HepG2 (cell line): ENCODE measurements at regions not wholly inside any gene's neighbourhood (a gene's known extent, or its start where the extent isn't known, plus 50 kb on each side); places are given as distances from the start of the nearest gene placed in this dataset.
A peak's percentile ranks its signal among the peaks of the same experiment; 100 is the strongest.

Source experiments
- ATAC-seq: fragments of 200-7000 bp; cut with Tn5 transposase; 3 replicates; pipeline ENCODE4 v1.9.1; 2020; ENCODE audit warnings: mild to moderate bottlenecking, moderate library complexity
- BruUV-seq: library from RNA; stranded (reverse); fragments of 400-500 nt; replicated peaks from 2 replicates; lab custom pipeline; 2021; lab: Mats Ljungman, UMichigan
- CTCF ChIA-PET: fragments of 300-600 bp; formaldehyde crosslinking; extraction: SDS; loops from one replicate; lab custom pipeline; 2021; ENCODE audit warnings: low total read pairs, inconsistent platforms, low intra/inter-chr PET ratio; lab: Yijun Ruan, JAX
- POLR2A ChIA-PET: fragments of 350-600 bp; sonication (Branson Sonifier 250); formaldehyde crosslinking; loops from one replicate; lab custom pipeline; 2020; ENCODE audit warnings: antibody characterized with exemption, inconsistent platforms; lab: Yijun Ruan, JAX
- DNase-seq: peaks from one replicate; pipeline ENCODE4 v3.0.0-alpha.2; 2015; ENCODE audit warnings: low spot score
- FAIRE-seq: peaks from 3 replicates; lab custom pipeline; 2011; peaks lifted over from hg19 to GRCh38; lab: Jason Lieb, UNC
- H2AFZ ChIP-seq: one replicate; pipeline ENCODE4 v1.6.1; 2011; ENCODE audit warnings: low read length, inconsistent platforms
- H3K27ac ChIP-seq: fragments of 300-600 bp; 3 replicates; pipeline ENCODE4 v1.8.0; 2011; ENCODE audit warnings: mixed run types, mild to moderate bottlenecking, mixed read lengths, low read length, inconsistent platforms; ENCODE audit not compliant: insufficient read depth; ENCODE audit errors: extremely low read length
- H3K27me3 ChIP-seq, 2 experiments: fragments of 200-600 bp in 1 of 2; 2 replicates in 1 of 2; 3 replicates in 1 of 2; pipeline versions ENCODE4 v1.6.0 to v1.8.0; 2011; ENCODE audit warnings: low read length in 2 of 2, mild to moderate bottlenecking in 2 of 2, moderate library complexity in 2 of 2, inconsistent platforms in 1 of 2; ENCODE audit not compliant: insufficient read depth in 2 of 2, control insufficient read depth in 1 of 2
- H3K36me3 ChIP-seq, 2 experiments: fragments of 200-600 bp in 1 of 2; replicated peaks in 1 of 2; 2 replicates in 1 of 2; 3 replicates in 1 of 2; pipeline versions ENCODE4 v1.5.1 to v1.8.0; 2011; ENCODE audit warnings: low read length in 2 of 2, inconsistent platforms in 1 of 2; ENCODE audit not compliant: insufficient read depth in 2 of 2, control insufficient read depth in 1 of 2
- H3K4me1 ChIP-seq: 2 replicates; pipeline ENCODE4 v1.5.1; 2012; ENCODE audit warnings: low read length, inconsistent platforms; ENCODE audit not compliant: insufficient read depth
- H3K4me2 ChIP-seq: 2 replicates; pipeline ENCODE4 v1.6.0; 2011; ENCODE audit warnings: low read depth, low read length, inconsistent platforms
- H3K4me3 ChIP-seq, 3 experiments: fragments of 200-600 bp in 1 of 3; sonication (generic), shearing (Covaris generic) in 1 of 3; replicated peaks in 1 of 3; 2 replicates each; pipeline ENCODE4 v1.5.1; 2011 to 2016; ENCODE audit warnings: low read length in 3 of 3, inconsistent platforms in 2 of 3, low read depth in 2 of 3, mild to moderate bottlenecking in 2 of 3, control low read depth in 1 of 3, mixed read lengths in 1 of 3; ENCODE audit not compliant: insufficient read depth in 1 of 3
- H3K79me2 ChIP-seq: one replicate; pipeline ENCODE4 v1.6.1; 2011; ENCODE audit warnings: low read length, inconsistent platforms; ENCODE audit not compliant: insufficient read depth
- H3K9ac ChIP-seq: 2 replicates; pipeline ENCODE4 v1.6.0; 2011; ENCODE audit warnings: mild to moderate bottlenecking, low read depth, low read length, inconsistent platforms; ENCODE audit not compliant: insufficient read depth
- H3K9me3 ChIP-seq: 2 replicates; pipeline ENCODE4 v1.5.1; 2012; ENCODE audit warnings: mild to moderate bottlenecking, low read length
- H4K20me1 ChIP-seq: 2 replicates; pipeline ENCODE4 v1.6.0; 2011; ENCODE audit warnings: inconsistent platforms, mild to moderate bottlenecking, low read length, moderate library complexity; ENCODE audit not compliant: insufficient read depth
- AHR ChIP-seq: IDR thresholded peaks from 2 replicates; pipeline ENCODE4 v1.6.1; 2018; ENCODE audit warnings: missing genetic modification reagents, missing compliant biosample characterization
- FOXJ3 ChIP-seq: sonication (generic); formaldehyde crosslinking; IDR thresholded peaks from 2 replicates; pipeline ENCODE4 v1.4.0; 2020; ENCODE audit warnings: missing genetic modification reagents, mild to moderate bottlenecking, borderline replicate concordance
- HDAC1 ChIP-seq: sonication (generic); formaldehyde crosslinking; IDR thresholded peaks from 2 replicates; pipeline ENCODE4 v1.5.1; 2020; ENCODE audit warnings: mild to moderate bottlenecking, missing genetic modification reagents
- HNF4A ChIP-seq: sonication (generic); formaldehyde crosslinking; IDR thresholded peaks from 2 replicates; pipeline ENCODE4 v1.4.0; 2020; ENCODE audit warnings: missing genetic modification reagents
- KDM6A ChIP-seq: IDR thresholded peaks from 2 replicates; pipeline ENCODE4 v1.6.1; 2016; ENCODE audit warnings: low read depth
- MAFG ChIP-seq: sonication (generic); formaldehyde crosslinking; IDR thresholded peaks from 2 replicates; pipeline ENCODE4 v1.5.1; 2020; ENCODE audit warnings: mild to moderate bottlenecking, missing genetic modification reagents
- MAX ChIP-seq: IDR thresholded peaks from 2 replicates; pipeline ENCODE4 v1.6.1; 2012; ENCODE audit warnings: inconsistent platforms
- MTERF4 ChIP-seq: sonication (generic); formaldehyde crosslinking; IDR thresholded peaks from 2 replicates; pipeline ENCODE4 v1.8.0; 2023; ENCODE audit warnings: mild to moderate bottlenecking, missing genetic modification reagents
- MYC ChIP-seq: sonication (generic); formaldehyde crosslinking; IDR thresholded peaks from 2 replicates; pipeline ENCODE4 v1.9.0; 2021; ENCODE audit warnings: missing genetic modification reagents, borderline replicate concordance
- NR2F6 ChIP-seq, 2 experiments: IDR thresholded peaks; 2 replicates each; pipeline ENCODE4 v1.6.1; 2016; ENCODE audit warnings: antibody characterized with exemption in 1 of 2, mild to moderate bottlenecking in 1 of 2
- PAX8 ChIP-seq: sonication (generic); formaldehyde crosslinking; IDR thresholded peaks from 2 replicates; pipeline ENCODE4 v1.8.0; 2022; ENCODE audit warnings: mild to moderate bottlenecking, missing genetic modification reagents, borderline replicate concordance
- PHF5A ChIP-seq: IDR thresholded peaks from one replicate; pipeline ENCODE4 v1.6.1; 2018; ENCODE audit warnings: low read depth, missing genetic modification reagents; ENCODE audit not compliant: unreplicated experiment
- RAD51 ChIP-seq: fragments of 450-650 bp; IDR thresholded peaks from 2 replicates; pipeline ENCODE4 v1.6.1; 2016; ENCODE audit warnings: borderline replicate concordance
- TBX3 ChIP-seq: fragments of 450-650 bp; IDR thresholded peaks from 2 replicates; pipeline ENCODE4 v1.6.1; 2017; ENCODE audit warnings: antibody characterized with exemption, mild to moderate bottlenecking, inconsistent platforms, borderline replicate concordance
- WIZ ChIP-seq: sonication (generic); formaldehyde crosslinking; IDR thresholded peaks from 2 replicates; pipeline ENCODE4 v1.5.1; 2020; ENCODE audit warnings: mild to moderate bottlenecking, missing genetic modification reagents
- YEATS4 ChIP-seq: sonication (generic); formaldehyde crosslinking; IDR thresholded peaks from 2 replicates; pipeline ENCODE4 v1.4.0; 2020; ENCODE audit warnings: missing genetic modification reagents, borderline replicate concordance
- ZBTB38 ChIP-seq: sonication (generic); formaldehyde crosslinking; IDR thresholded peaks from 2 replicates; pipeline ENCODE4 v1.5.1; 2020; ENCODE audit warnings: mild to moderate bottlenecking, missing genetic modification reagents
- ZBTB46 ChIP-seq: sonication (generic); formaldehyde crosslinking; IDR thresholded peaks from 2 replicates; pipeline ENCODE4 v1.4.0; 2020; ENCODE audit warnings: mild to moderate bottlenecking, missing genetic modification reagents, borderline replicate concordance
- ZNF160 ChIP-seq: sonication (generic); formaldehyde crosslinking; IDR thresholded peaks from 2 replicates; pipeline ENCODE4 v1.8.0; 2022; ENCODE audit warnings: mild to moderate bottlenecking, inconsistent platforms, missing genetic modification reagents
- ZNF3 ChIP-seq: IDR thresholded peaks from 2 replicates; pipeline ENCODE4 v1.7.0; 2017; ENCODE audit warnings: inconsistent platforms
- ZNF616 ChIP-seq: sonication (generic); formaldehyde crosslinking; IDR thresholded peaks from 2 replicates; pipeline ENCODE4 v1.5.0; 2020; ENCODE audit warnings: low read depth, mild to moderate bottlenecking, missing genetic modification reagents
- ZNF670 ChIP-seq: sonication (generic); formaldehyde crosslinking; IDR thresholded peaks from 2 replicates; pipeline ENCODE4 v1.8.0; 2022; ENCODE audit warnings: mild to moderate bottlenecking, missing genetic modification reagents, borderline replicate concordance
- WGBS: methylation state at CpG from one replicate; pipeline ENCODE4 v1.1.6; 2017; ENCODE audit warnings: low lambda C conversion rate; 5-methylcytosine and 5-hydroxymethylcytosine counted together
- in situ Hi-C: cut with HindIII; loops from 2 replicates; pipeline ENCODE4 v1.10.0; 2017; ENCODE audit warnings: low pct_unique_long_range_greater_than_20kb; ENCODE audit not compliant: extremely low pct_ligation_motif_present
- intact Hi-C: fragments of 100-400 bp; cut with micrococcal nuclease; formaldehyde crosslinking; loops from one replicate; pipeline ENCODE4 v1.10.0; 2022; ENCODE audit not compliant: unreplicated experiment

- Histone ChIP-seq H2AFZ (no peak overlapping the region), H4K20me1 (no peaks in the 10 kb centered on the region), H3K4me3 (peak overlapping the region; percentile 17 to 43 (median 33); a peak in 3 of 6 replicates), H3K36me3 (no peaks in the 10 kb centered on the region), H3K27ac (peak overlapping the region; percentile 98), H3K27me3 (no peaks in the 10 kb centered on the region), H3K9ac (peak overlapping the region; percentile 77), H3K9me3 (no peaks in the 10 kb centered on the region), H3K4me2 (peak overlapping the region; percentile 73), H3K79me2 (no peaks in the 10 kb centered on the region), H3K4me1 (peaks cover 66% of the 10 kb centered on the region)
- in situ Hi-C loops (no loop called here), intact Hi-C loops (loop anchor here (2.0 kb wide), 1 partner anchor 155 kb away; the partner anchor contains the start of gene LRIG3)
- ATAC-seq (peak; percentile 99), FAIRE-seq (peak; percentile 87), DNase-seq (peak; percentile 96)
- ChIA-PET POLR2A (interaction anchor here (0.7 to 1.2 kb wide), 3 partner anchors 147 to 340 kb away, joined by 3 to 5 read pairs (median 4); partner anchors contain the start of gene LRIG3), CTCF (no interaction called here)
- BruUV-seq = no TSS peak
- 3% methylated on average over 4 of the region's 4 CpGs for WGBS
- TF ChIP-seq AHR (CRISPR knock-in tag) (no peak), MAFG (CRISPR knock-in tag) (no peak), YEATS4 (0 out of 2 replicates have a peak, but pooled peaks have one; percentile 21), RAD51 (no peak), WIZ (no peak), ZBTB38 (CRISPR knock-in tag) (no peak), HNF4A (CRISPR knock-in tag) (peak; percentile 91), PAX8 (CRISPR knock-in tag) (no peak), ZNF3 (CRISPR knock-in tag) (no peak), NR2F6 (IDR thresholded peaks at IDR 0.05) (peak; percentile 74), NR2F6 (CRISPR knock-in tag; IDR thresholded peaks at IDR 0.05) (peak; percentile 62), FOXJ3 (peak; percentile 94), PHF5A (CRISPR knock-in tag) (no peak), TBX3 (peak; percentile 84; the same call in 1 of the 2 replicates), MTERF4 (CRISPR knock-in tag) (no peak), MAX (peak; percentile 38; the same call in 1 of the 2 replicates), ZBTB46 (CRISPR knock-in tag) (no peak), ZNF160 (CRISPR knock-in tag) (no peak), ZNF670 (CRISPR knock-in tag) (peak; percentile 68), HDAC1 (peak; percentile 67), MYC (CRISPR knock-in tag) (no peak), ZNF616 (CRISPR knock-in tag) (no peak), KDM6A (CRISPR knock-in tag) (peak; percentile 98)
Measured at GRCh38 chr12:58765653-58766512, 154.4 kb downstream of the LRIG3 start.
